GM18498 (cell line): ENCODE measurements at regions not wholly inside any gene's neighbourhood (a gene's known extent, or its start where the extent isn't known, plus 50 kb on each side); places are given as distances from the start of the nearest gene placed in this dataset.
A peak's percentile ranks its signal among the peaks of the same experiment; 100 is the strongest.

ENCODE experiments used
- ATAC-seq: cut with Tn5 transposase; IDR thresholded peaks from one replicate; pipeline ENCODE4 v1.9.1; 2021; ENCODE audit warnings: mild to moderate bottlenecking, moderate library complexity; ENCODE audit not compliant: unreplicated experiment

DNA sequence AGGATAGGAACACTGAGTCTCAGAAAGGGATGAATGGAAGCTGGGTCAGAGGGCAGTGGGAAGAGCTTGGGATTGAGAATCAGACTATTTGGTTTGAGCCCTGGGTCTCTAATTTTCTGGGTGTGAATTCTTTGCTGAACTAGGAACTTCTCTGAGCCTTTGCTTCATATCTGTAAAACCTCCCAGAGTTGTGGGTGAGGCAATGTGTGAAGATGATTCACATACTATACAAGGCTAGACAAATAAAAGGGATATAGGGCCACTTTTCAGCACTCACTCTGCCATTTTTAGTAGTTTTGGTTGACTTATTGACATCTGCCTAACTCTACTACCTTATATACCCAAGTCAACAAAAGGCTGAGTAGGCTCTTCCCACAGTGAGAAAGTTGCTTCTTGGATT, 77.7 kb upstream of the JUN start:
- no peak for ATAC-seq

- ATAC-seq, result no peak
Observed at GRCh38 chr1:58862728-58863385, 79.0 kb upstream of the JUN start.

DNA sequence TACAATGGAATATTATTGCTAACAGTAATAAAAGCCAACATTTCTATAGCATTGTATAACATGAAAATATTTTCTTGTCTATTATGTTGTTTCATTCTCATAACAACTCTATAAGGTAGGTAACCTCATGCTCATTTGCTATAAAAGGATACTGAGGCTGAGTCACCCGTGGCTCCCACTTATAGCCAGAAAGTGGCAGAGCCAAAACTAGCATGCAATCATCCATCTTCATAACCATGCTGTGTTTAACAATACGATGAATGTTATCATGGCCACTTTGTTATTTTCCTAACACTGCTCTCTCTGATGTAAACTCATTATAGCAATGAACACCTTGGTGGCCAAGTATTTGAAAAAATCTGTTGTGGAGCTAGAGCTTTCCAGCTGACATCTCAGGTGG, 80.8 kb upstream of the JUN start:
- no peak for ATAC-seq

GRCh38 chr1:58866578-58866977, 82.7 kb upstream of the JUN start:
- ATAC-seq, result no peak

DNA sequence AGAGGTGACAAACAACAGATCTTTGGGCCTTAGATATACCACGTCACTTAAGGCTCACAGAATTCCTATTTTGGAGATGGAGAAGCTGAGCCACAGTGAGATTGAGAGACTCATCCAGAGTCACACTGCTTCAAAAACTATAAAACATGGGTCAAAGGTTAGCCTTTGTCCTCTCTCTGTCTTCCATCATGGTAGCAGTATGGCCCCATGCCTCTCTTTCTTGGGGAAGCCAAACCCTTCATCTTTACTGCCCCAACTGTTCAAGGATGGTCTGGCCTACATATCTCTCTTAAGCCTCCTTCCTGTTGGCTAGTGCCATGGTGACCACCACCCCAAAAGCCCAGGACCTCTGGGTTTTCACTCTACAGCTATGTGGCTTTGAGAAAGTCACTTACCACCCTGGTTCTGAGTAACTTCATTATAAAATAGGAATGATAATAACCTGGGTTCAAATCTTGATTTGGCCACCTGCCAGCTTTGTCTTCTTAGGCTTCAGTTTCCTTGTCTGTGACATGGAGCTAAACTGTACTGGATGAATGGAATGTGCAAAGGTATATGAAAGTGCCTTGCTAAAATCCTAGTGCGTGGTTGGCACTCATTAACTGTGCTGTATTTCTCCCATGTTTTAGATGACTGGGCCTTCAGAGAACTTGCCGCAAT, 85.9 kb upstream of the JUN start:
- ATAC-seq, result no peak

DNA sequence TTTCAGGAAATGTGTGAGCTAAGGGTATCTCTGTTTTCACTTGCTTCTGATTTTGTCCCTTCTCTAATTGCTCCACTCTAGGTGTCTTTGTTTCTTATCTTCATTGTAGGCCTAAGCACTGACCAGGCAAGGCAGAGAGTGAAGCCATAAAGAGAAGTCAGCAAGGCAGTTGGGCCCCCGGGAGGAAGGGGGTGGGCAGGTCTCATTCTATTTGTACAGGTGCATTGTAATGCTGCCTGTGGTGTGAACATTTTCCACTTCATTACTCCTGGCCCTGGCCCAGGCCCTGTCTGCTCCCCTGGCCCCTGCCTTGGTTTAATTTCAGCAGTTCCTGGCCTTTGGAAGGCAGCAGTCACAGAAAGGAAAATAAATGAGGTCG, 86.4 kb upstream of the JUN start:
- ATAC-seq, result no peak

GRCh38 chr1:58874342-58874741, 90.5 kb upstream of the JUN start:
- no peak for ATAC-seq

- no peak for ATAC-seq
Observed at GRCh38 chr1:58874757-58875755, 91.2 kb upstream of the JUN start.

- ATAC-seq, result no peak
Observed at GRCh38 chr1:58879464-58879863, 95.6 kb upstream of the JUN start.

- ATAC-seq, result no peak
Observed at GRCh38 chr1:58880592-58880991, 96.7 kb upstream of the JUN start.

DNA sequence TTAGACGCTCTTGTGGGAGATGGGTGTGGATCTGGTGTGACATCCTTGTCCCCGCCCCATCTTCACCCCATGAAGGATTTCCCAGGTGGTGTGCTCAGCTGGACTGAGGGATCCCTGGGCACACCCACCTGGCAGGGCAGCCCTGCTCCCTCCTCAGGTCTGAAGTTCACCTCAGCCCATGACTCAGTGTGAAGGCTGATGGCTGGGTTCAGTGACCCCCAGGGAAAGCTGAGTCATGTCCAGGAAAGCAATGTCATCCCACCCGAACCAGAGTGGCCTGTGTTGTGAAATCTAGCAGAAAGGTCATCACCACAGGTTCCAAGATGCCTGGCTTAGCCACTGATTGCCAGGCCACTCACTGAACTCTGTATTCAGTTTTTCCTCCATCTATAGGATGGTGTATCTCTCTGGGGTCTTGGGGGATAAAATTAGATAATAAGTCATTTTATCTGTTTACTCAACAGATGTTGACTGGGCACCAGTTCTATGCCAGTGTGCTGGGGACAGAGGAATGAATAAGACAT, 97.7 kb upstream of the JUN start:
- no peak for ATAC-seq

GRCh38 chr1:58882322-58882948, 98.6 kb upstream of the JUN start:
- no peak for ATAC-seq

DNA sequence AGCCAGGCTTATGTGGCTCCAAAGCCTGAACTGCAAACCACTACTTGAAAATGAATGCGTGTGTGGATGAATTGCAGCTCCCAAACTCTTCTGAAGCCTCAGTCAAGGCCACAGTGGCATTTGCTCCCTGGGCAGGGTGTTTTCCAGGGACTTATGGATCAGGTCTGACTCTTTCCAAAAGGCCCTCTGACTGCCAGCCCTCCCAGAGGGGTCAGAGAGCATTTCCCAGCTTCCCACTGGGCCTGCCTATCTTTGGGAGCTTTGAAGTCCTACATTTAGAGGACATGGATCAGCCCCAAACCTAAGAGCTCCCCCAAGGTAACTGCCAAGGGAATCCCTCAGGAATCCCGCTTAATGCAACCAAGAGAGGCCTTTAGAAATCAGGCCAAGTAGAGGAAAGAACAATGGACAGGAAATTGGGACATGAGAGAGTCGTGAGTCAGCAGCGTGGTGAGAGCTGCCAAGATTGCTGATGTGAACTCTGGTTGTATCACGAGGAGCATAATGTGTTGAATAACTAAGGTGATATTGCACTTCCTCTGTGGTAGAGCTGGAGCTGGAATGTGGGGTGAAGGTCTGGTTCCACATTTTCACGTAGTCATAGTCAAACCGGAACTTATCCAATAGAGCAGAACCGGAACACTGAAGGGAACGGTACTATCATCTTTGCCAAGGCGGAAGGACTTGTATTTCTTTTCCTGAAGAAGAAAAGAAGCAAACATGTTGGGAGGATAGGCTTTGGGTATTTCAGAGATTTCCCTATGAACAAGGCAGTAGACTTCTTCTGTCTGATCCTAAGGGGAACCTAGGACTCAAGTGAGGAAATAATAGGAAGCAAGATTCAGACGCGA, 99.4 kb upstream of the JUN start:
- ATAC-seq, result no peak

DNA sequence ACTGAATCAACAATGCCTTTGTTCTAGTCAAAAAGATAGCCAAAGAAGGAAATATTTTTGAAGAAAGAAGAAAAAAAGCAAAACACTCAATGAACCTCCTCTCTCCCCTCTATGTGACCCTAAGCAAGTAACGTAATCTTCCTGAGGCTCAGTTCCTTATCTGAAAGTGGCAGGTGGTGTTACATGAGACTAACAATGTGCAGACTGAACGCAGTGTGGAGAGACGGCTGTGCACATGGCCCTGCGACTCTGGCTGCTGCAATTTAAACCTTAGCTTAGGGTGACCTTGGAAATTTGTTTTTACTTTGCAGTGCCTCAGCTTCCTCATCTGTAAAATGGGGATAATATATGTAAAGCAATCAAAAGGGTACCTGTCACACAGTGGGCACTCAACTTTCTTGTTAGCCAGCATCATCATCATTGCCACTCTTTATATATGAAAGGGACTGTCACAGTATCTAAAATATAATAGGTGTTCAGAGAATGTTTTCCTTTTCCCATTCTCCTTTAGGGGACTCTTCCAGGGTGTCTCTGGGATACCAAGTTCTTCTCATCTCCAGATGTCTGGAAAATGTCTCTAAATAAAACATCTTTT, 100.1 kb upstream of the JUN start:
- ATAC-seq, result peak; percentile 58

GRCh38 chr1:58884706-58885661, 101.1 kb upstream of the JUN start:
- no peak for ATAC-seq

- no peak for ATAC-seq
Observed at GRCh38 chr1:58885998-58886397, 102.2 kb upstream of the JUN start.

GRCh38 chr1:58886611-58887010, 102.8 kb upstream of the JUN start:
- no peak for ATAC-seq

DNA sequence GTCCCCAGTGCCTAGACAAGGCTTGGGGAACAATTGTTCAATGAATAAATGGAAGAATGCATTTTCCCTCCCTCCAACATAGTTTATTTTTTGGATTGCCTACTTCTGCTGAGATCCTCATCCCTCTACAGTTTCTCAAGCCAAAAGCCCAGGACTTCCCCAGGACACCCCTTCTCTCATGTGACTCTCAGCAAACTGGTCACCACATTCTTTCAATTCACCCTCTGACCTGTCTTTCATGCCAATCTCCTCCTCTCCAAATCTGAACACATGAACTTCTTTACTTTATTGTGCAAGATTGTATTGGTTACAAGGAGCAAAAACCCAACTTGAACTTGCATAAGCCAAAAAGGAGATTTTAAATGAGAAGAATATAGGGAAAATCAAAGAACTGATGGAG, 103.2 kb upstream of the JUN start:
- no peak for ATAC-seq

- ATAC-seq, result no peak
Observed at GRCh38 chr1:58888833-58889232, 105.0 kb upstream of the JUN start.
